ENCODE measurements at regions not wholly inside any gene's neighbourhood (a gene's known extent, or its start where the extent isn't known, plus 50 kb on each side); places are given as distances from the start of the nearest gene placed in this dataset.
"Not testable (repeated sequence)": the region's sequence is repeated elsewhere in the genome, so short reads cannot be mapped to it uniquely, and the experiment has no call there.

- Histone ChIP-seq H3K27me3 (ENCODE audit: insufficient read depth, low read length) (no peaks in the 10 kb centered on the region), H3K27ac (ENCODE audit: low read depth, low read length) (no peak overlapping the region), H3K36me3 (ENCODE audit: insufficient read depth, low read length) (no peaks in the 10 kb centered on the region), H3K4me1 (ENCODE audit: control insufficient read depth, insufficient read depth, low read length, unreplicated experiment) (no peaks in the 10 kb centered on the region), H2AFZ (ENCODE audit: low read length, unreplicated experiment) (no peak overlapping the region), H3K79me2 (ENCODE audit: control insufficient read depth, insufficient read depth, low read length, unreplicated experiment) (no peaks in the 10 kb centered on the region), H3K4me3 (ENCODE audit: low read depth, low read length) (no peak overlapping the region)
Measured at GRCh38 chr11:90732486-90732885, 509.6 kb upstream of the CHORDC1 start.

GRCh38 chr11:90723475-90723874 is 500.6 kb upstream of the CHORDC1 start:
- Histone ChIP-seq H3K4me1 (ENCODE audit: control insufficient read depth, insufficient read depth, low read length, unreplicated experiment) (no peaks in the 10 kb centered on the region), H3K79me2 (ENCODE audit: control insufficient read depth, insufficient read depth, low read length, unreplicated experiment) (no peaks in the 10 kb centered on the region), H3K36me3 (ENCODE audit: insufficient read depth, low read length) (no peaks in the 10 kb centered on the region), H2AFZ (ENCODE audit: low read length, unreplicated experiment) (no peak overlapping the region), H3K27ac (ENCODE audit: low read depth, low read length) (no peak overlapping the region), H3K27me3 (ENCODE audit: insufficient read depth, low read length) (no peaks in the 10 kb centered on the region), H3K4me3 (ENCODE audit: low read depth, low read length) (no peak overlapping the region)

GRCh38 chr11:90722552-90723190 is 499.8 kb upstream of the CHORDC1 start:
- no peak overlapping the region for H2AFZ ChIP-seq (ENCODE audit: low read length, unreplicated experiment)
- H3K4me3 ChIP-seq (ENCODE audit: low read depth, low read length) = no peak overlapping the region
- no peaks in the 10 kb centered on the region for H3K36me3 ChIP-seq (ENCODE audit: insufficient read depth, low read length)
- H3K27me3 ChIP-seq (ENCODE audit: insufficient read depth, low read length) = no peaks in the 10 kb centered on the region
- H3K4me1 ChIP-seq (ENCODE audit: control insufficient read depth, insufficient read depth, low read length, unreplicated experiment) = no peaks in the 10 kb centered on the region
- H3K27ac ChIP-seq (ENCODE audit: low read depth, low read length) = no peak overlapping the region
- H3K79me2 ChIP-seq (ENCODE audit: control insufficient read depth, insufficient read depth, low read length, unreplicated experiment) = no peaks in the 10 kb centered on the region

DNA sequence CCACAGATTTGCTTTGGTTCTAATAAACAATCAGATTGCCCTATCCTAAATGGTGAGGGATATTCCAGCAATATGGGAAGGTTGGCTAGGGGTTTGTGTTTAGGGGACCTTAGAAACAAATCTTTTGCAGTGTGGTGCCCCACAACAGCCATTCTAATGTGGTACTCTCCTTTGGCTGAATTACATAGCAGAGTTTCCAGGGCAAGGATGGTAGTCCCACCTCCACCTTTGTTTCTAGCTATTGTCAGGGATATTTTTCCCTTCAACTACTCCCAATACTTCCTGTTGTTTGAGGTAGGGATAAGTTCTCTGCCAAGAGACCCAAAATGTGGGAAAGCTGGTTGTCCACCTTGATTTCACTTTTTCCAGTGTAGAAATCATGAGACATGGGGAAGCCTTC is 494.7 kb upstream of the CHORDC1 start:
- no peaks in the 10 kb centered on the region for H3K27me3 ChIP-seq (ENCODE audit: insufficient read depth, low read length)
- H2AFZ ChIP-seq (ENCODE audit: low read length, unreplicated experiment) = no peak overlapping the region
- no peak overlapping the region for H3K4me3 ChIP-seq (ENCODE audit: low read depth, low read length)
- no peaks in the 10 kb centered on the region for H3K36me3 ChIP-seq (ENCODE audit: insufficient read depth, low read length)
- no peak overlapping the region for H3K27ac ChIP-seq (ENCODE audit: low read depth, low read length)
- no peaks in the 10 kb centered on the region for H3K79me2 ChIP-seq (ENCODE audit: control insufficient read depth, insufficient read depth, low read length, unreplicated experiment)
- no peaks in the 10 kb centered on the region for H3K4me1 ChIP-seq (ENCODE audit: control insufficient read depth, insufficient read depth, low read length, unreplicated experiment)

DNA sequence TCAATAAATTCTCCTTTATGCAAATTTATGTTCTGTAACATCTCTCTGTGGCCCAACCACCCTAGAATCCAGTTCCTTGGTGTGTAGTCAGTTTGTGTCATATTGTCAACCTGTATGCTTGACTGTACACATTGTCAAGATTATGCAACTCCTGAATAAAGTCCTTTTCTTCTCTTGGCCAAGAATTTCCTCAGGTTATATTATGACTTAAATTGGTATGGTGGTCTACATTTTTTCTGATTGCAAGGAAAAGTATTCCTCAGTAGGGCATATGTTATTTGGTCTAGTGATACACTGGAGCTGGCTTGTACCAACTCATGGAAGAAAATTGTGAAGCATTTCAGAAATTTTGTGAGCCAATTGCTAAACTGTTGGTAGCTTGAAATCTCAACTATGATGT is 482.8 kb upstream of the CHORDC1 start:
- Histone ChIP-seq H3K36me3 (ENCODE audit: insufficient read depth, low read length) (no peaks in the 10 kb centered on the region), H2AFZ (ENCODE audit: low read length, unreplicated experiment) (no peak overlapping the region), H3K4me1 (ENCODE audit: control insufficient read depth, insufficient read depth, low read length, unreplicated experiment) (no peaks in the 10 kb centered on the region), H3K79me2 (ENCODE audit: control insufficient read depth, insufficient read depth, low read length, unreplicated experiment) (no peaks in the 10 kb centered on the region), H3K27ac (ENCODE audit: low read depth, low read length) (no peak overlapping the region), H3K27me3 (ENCODE audit: insufficient read depth, low read length) (no peaks in the 10 kb centered on the region), H3K4me3 (ENCODE audit: low read depth, low read length) (no peak overlapping the region)

GRCh38 chr11:90704510-90704909 is 481.7 kb upstream of the CHORDC1 start:
- Histone ChIP-seq H3K4me1 (ENCODE audit: control insufficient read depth, insufficient read depth, low read length, unreplicated experiment) (no peaks in the 10 kb centered on the region), H3K79me2 (ENCODE audit: control insufficient read depth, insufficient read depth, low read length, unreplicated experiment) (no peaks in the 10 kb centered on the region), H2AFZ (ENCODE audit: low read length, unreplicated experiment) (no peak overlapping the region), H3K27ac (ENCODE audit: low read depth, low read length) (no peak overlapping the region), H3K4me3 (ENCODE audit: low read depth, low read length) (no peak overlapping the region), H3K27me3 (ENCODE audit: insufficient read depth, low read length) (no peaks in the 10 kb centered on the region), H3K36me3 (ENCODE audit: insufficient read depth, low read length) (no peaks in the 10 kb centered on the region)

- Histone ChIP-seq H3K27me3 (ENCODE audit: insufficient read depth, low read length) (no peaks in the 10 kb centered on the region), H3K36me3 (ENCODE audit: insufficient read depth, low read length) (no peaks in the 10 kb centered on the region), H3K79me2 (ENCODE audit: control insufficient read depth, insufficient read depth, low read length, unreplicated experiment) (no peaks in the 10 kb centered on the region), H2AFZ (ENCODE audit: low read length, unreplicated experiment) (no peak overlapping the region), H3K4me3 (ENCODE audit: low read depth, low read length) (no peak overlapping the region), H3K27ac (ENCODE audit: low read depth, low read length) (no peak overlapping the region), H3K4me1 (ENCODE audit: control insufficient read depth, insufficient read depth, low read length, unreplicated experiment) (no peaks in the 10 kb centered on the region)
Measured at GRCh38 chr11:90701716-90702115, 478.9 kb upstream of the CHORDC1 start.

- Histone ChIP-seq H2AFZ (ENCODE audit: low read length, unreplicated experiment) (no peak overlapping the region), H3K79me2 (ENCODE audit: control insufficient read depth, insufficient read depth, low read length, unreplicated experiment) (no peaks in the 10 kb centered on the region), H3K27ac (ENCODE audit: low read depth, low read length) (no peak overlapping the region), H3K4me3 (ENCODE audit: low read depth, low read length) (no peak overlapping the region), H3K4me1 (ENCODE audit: control insufficient read depth, insufficient read depth, low read length, unreplicated experiment) (no peaks in the 10 kb centered on the region), H3K27me3 (ENCODE audit: insufficient read depth, low read length) (no peaks in the 10 kb centered on the region), H3K36me3 (ENCODE audit: insufficient read depth, low read length) (no peaks in the 10 kb centered on the region)
Measured at GRCh38 chr11:90700789-90701439, 478.1 kb upstream of the CHORDC1 start.

DNA sequence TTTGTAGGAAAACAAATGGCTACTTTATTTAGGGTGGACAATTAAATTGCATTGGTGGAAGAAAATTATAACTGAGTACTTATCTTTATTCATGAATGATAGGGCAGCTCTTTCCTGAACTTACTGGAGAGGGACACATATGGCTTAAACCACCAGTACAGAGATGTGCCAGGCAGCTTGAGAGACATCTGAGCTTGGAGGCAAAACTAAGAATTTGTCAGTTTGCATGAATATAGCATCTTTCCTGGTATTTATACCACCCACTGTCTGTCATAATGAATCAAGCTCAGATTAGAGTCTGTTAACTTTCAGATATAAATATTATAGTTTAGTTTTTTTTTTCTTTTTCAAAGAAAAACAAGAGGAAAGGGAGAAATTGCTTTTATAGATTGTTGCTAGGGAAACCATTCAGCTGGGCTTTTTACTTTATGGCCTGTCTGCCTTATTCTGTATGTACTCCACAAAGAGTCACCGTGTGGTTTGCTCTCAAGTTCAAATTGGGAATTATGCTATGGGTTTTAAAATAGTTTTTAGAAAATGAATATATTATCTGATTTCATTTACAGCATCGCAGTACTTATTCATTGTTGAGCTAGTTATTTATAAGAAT is 477.0 kb upstream of the CHORDC1 start:
- Histone ChIP-seq H3K27ac (ENCODE audit: low read depth, low read length) (no peak overlapping the region), H3K79me2 (ENCODE audit: control insufficient read depth, insufficient read depth, low read length, unreplicated experiment) (no peaks in the 10 kb centered on the region), H3K4me1 (ENCODE audit: control insufficient read depth, insufficient read depth, low read length, unreplicated experiment) (no peaks in the 10 kb centered on the region), H3K36me3 (ENCODE audit: insufficient read depth, low read length) (no peaks in the 10 kb centered on the region), H3K4me3 (ENCODE audit: low read depth, low read length) (no peak overlapping the region), H2AFZ (ENCODE audit: low read length, unreplicated experiment) (no peak overlapping the region), H3K27me3 (ENCODE audit: insufficient read depth, low read length) (no peaks in the 10 kb centered on the region)

GRCh38 chr11:90698238-90698637 is 475.4 kb upstream of the CHORDC1 start:
- H3K4me3 ChIP-seq (ENCODE audit: low read depth, low read length) = no peak overlapping the region
- H3K4me1 ChIP-seq (ENCODE audit: control insufficient read depth, insufficient read depth, low read length, unreplicated experiment) = no peaks in the 10 kb centered on the region
- H3K27me3 ChIP-seq (ENCODE audit: insufficient read depth, low read length) = no peaks in the 10 kb centered on the region
- no peaks in the 10 kb centered on the region for H3K36me3 ChIP-seq (ENCODE audit: insufficient read depth, low read length)
- H3K27ac ChIP-seq (ENCODE audit: low read depth, low read length) = no peak overlapping the region
- H3K79me2 ChIP-seq (ENCODE audit: control insufficient read depth, insufficient read depth, low read length, unreplicated experiment) = no peaks in the 10 kb centered on the region
- H2AFZ ChIP-seq (ENCODE audit: low read length, unreplicated experiment) = no peak overlapping the region

- not testable (repeated sequence) for H3K36me3 ChIP-seq (ENCODE audit: insufficient read depth, low read length); H2AFZ ChIP-seq (ENCODE audit: low read length, unreplicated experiment); H3K4me3 ChIP-seq (ENCODE audit: low read depth, low read length); H3K79me2 ChIP-seq (ENCODE audit: control insufficient read depth, insufficient read depth, low read length, unreplicated experiment); H3K27ac ChIP-seq (ENCODE audit: low read depth, low read length); H3K4me1 ChIP-seq (ENCODE audit: control insufficient read depth, insufficient read depth, low read length, unreplicated experiment); H3K27me3 ChIP-seq (ENCODE audit: insufficient read depth, low read length)
Measured at GRCh38 chr11:90675496-90675895, 452.6 kb upstream of the CHORDC1 start.

Measured in ACC112 (cell line).